B cell (primary cell): ENCODE measurements at regions not wholly inside any gene's neighbourhood (a gene's known extent, or its start where the extent isn't known, plus 50 kb on each side); places are given as distances from the start of the nearest gene placed in this dataset.

Source experiments
- ATAC-seq: fragments of 200-7000 bp; cut with Tn5 transposase; one replicate; pipeline ENCODE4 v1.10.0; 2021; ENCODE audit warnings: low read depth, mild to moderate bottlenecking, moderate number of reproducible peaks, moderate library complexity
- CTCF ChIA-PET: fragments of 350-600 bp; sonication (Branson Sonifier 250); formaldehyde crosslinking; loops from one replicate; lab custom pipeline; 2021; ENCODE audit warnings: antibody characterized with exemption, inconsistent platforms; lab: Charles Lee
- POLR2A ChIA-PET: fragments of 350-600 bp; sonication (Branson Sonifier 250); formaldehyde crosslinking; loops from one replicate; lab custom pipeline; 2021; ENCODE audit warnings: antibody characterized with exemption; lab: Charles Lee
- DNase-seq: peaks from one replicate; pipeline ENCODE4 v3.0.0; 2013
- H2AFZ ChIP-seq: 2 replicates; pipeline ENCODE4 v1.6.1; 2012; ENCODE audit warnings: mild to moderate bottlenecking, low read depth, low read length; ENCODE audit not compliant: insufficient read depth, poor library complexity, severe bottlenecking
- H3K27ac ChIP-seq, 2 donors: 1 replicate in 1 of 2; 2 replicates in 1 of 2; pipeline ENCODE4 v1.5.1; 2012 to 2013; ENCODE audit warnings: low read length in 2 of 2, mild to moderate bottlenecking in 2 of 2, moderate library complexity in 1 of 2
- H3K27me3 ChIP-seq, 4 experiments: fragments of 200-600 bp in 1 of 4; sonication (generic) in 1 of 4; replicated peaks in 1 of 4; 1 replicate in 2 of 4; 2 replicates in 2 of 4; pipeline versions ENCODE4 v1.6.1 to v1.7.0; 2013 to 2016; ENCODE audit warnings: low read length in 3 of 4, mild to moderate bottlenecking in 2 of 4, mixed read lengths in 1 of 4, moderate library complexity in 1 of 4; ENCODE audit not compliant: insufficient read depth in 4 of 4, control insufficient read depth in 3 of 4; ENCODE audit errors: control extremely low read depth in 1 of 4
- H3K36me3 ChIP-seq, 2 experiments: replicated peaks in 1 of 2; 1 replicate in 1 of 2; 2 replicates in 1 of 2; pipeline versions ENCODE4 v1.6.1 to v1.7.1; 2013; ENCODE audit warnings: low read length in 1 of 2; ENCODE audit not compliant: insufficient read depth in 2 of 2, control insufficient read depth in 1 of 2; ENCODE audit errors: control extremely low read depth in 1 of 2, extremely low read depth in 1 of 2
- H3K4me1 ChIP-seq, 2 donors: fragments of 200-600 bp in 1 of 2; sonication (generic) in 1 of 2; 1 replicate in 1 of 2; 2 replicates in 1 of 2; pipeline versions ENCODE4 v1.5.1 to v1.6.1; 2013 to 2017; ENCODE audit warnings: low read length in 2 of 2; ENCODE audit not compliant: control insufficient read depth in 2 of 2, insufficient read depth in 2 of 2
- H3K4me2 ChIP-seq: replicated peaks from 2 replicates; pipeline ENCODE3; 2012; ENCODE audit warnings: mild to moderate bottlenecking, low read depth, low read length; ENCODE audit not compliant: poor library complexity, severe bottlenecking
- H3K4me3 ChIP-seq, 5 experiments: fragments of 200-600 bp in 1 of 5; sonication (generic) in 1 of 5; 1 replicate in 3 of 5; 2 replicates in 2 of 5; pipeline versions ENCODE4 v1.5.1 to v1.7.0; 2011 to 2016; ENCODE audit warnings: low read length in 4 of 5, mild to moderate bottlenecking in 4 of 5, low read depth in 2 of 5, control low read depth in 1 of 5, moderate library complexity in 1 of 5; ENCODE audit not compliant: insufficient read depth in 1 of 5; ENCODE audit errors: control extremely low read depth in 1 of 5, extremely low read depth in 1 of 5
- H3K79me2 ChIP-seq: fragments of 200-600 bp; sonication (generic); one replicate; pipeline ENCODE4 v1.6.0; 2016; ENCODE audit warnings: low read length; ENCODE audit not compliant: control insufficient read depth, insufficient read depth
- H3K9ac ChIP-seq: fragments of 200-600 bp; sonication (generic); 2 replicates; pipeline ENCODE4 v1.6.1; 2017; ENCODE audit warnings: mild to moderate bottlenecking, low read length, moderate library complexity
- H3K9me3 ChIP-seq, 3 donors: one replicate each; pipeline versions ENCODE4 v1.6.1 to v1.7.1; 2013; ENCODE audit warnings: low read length in 2 of 3; ENCODE audit not compliant: control insufficient read depth in 2 of 3, insufficient read depth in 1 of 3; ENCODE audit errors: control extremely low read depth in 1 of 3
- H4K20me1 ChIP-seq: 2 replicates; pipeline ENCODE4 v1.6.0; 2012; ENCODE audit warnings: mild to moderate bottlenecking, low read length; ENCODE audit not compliant: insufficient read depth, control insufficient read depth, poor library complexity, severe bottlenecking
- H3K27ac Mint-ChIP-seq: one replicate; pipeline ENCODE4 v1.8.0; 2021; ENCODE audit warnings: mixed read lengths
- H3K27me3 Mint-ChIP-seq: one replicate; pipeline ENCODE4 v1.8.0; 2021; ENCODE audit warnings: mixed read lengths
- H3K4me1 Mint-ChIP-seq: one replicate; pipeline ENCODE4 v1.8.0; 2021; ENCODE audit warnings: mixed read lengths
- H3K4me3 Mint-ChIP-seq: one replicate; pipeline ENCODE4 v1.8.0; 2021; ENCODE audit warnings: mixed read lengths
- H3K9me3 Mint-ChIP-seq: one replicate; pipeline ENCODE4 v1.8.0; 2022; ENCODE audit warnings: mixed read lengths; ENCODE audit not compliant: insufficient read depth
- EZH2 ChIP-seq: IDR thresholded peaks from 2 replicates; pipeline ENCODE4 v1.6.1; 2012; ENCODE audit warnings: borderline replicate concordance, low read depth, mild to moderate bottlenecking, moderate library complexity, low read length; ENCODE audit not compliant: insufficient read depth, poor library complexity, severe bottlenecking
- WGBS: methylation state at CpG from one replicate; pipeline ENCODE4 v1.1.5; 2013; ENCODE audit warnings: missing lambda C conversion rate; ENCODE audit not compliant: insufficient coverage; 5-methylcytosine and 5-hydroxymethylcytosine counted together
- intact Hi-C: fragments of 100-400 bp; cut with micrococcal nuclease; formaldehyde crosslinking; loops from one replicate; pipeline ENCODE4 v1.10.0; 2022
- TF ChIP-seq, protein P1 (sequence below): fragments of 200-600 bp; IDR thresholded peaks from one replicate; pipeline ENCODE4 v1.8.0; 2022; ENCODE audit warnings: antibody characterized with exemption, mild to moderate bottlenecking

DNA sequence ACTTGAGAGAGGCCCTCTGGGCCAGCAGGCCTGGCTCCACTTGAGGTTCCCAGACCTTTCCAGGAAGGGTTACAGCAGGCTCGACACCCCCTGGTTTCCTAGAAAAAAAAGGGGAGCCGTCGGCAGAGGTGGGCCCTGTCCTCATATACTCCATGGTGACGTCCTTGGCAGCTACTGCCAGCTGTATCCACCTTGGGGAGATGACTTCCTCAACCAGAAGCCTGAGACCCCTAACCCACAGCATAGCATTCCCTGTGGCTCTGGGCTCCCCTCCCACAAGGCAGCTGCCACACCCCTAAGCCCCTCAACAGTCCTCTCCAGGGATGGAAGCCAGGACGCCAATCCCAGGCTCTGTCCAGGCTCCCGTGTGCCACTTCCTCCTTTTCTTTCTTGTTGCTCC lies 294.8 kb downstream of the CDC5L start:
- 74% methylated on average over 6 of the region's 6 CpGs for WGBS
- CTCF ChIA-PET = no interaction called here
- peaks cover 13% of the 10 kb centered on the region for H3K27me3 Mint-ChIP-seq

DNA sequence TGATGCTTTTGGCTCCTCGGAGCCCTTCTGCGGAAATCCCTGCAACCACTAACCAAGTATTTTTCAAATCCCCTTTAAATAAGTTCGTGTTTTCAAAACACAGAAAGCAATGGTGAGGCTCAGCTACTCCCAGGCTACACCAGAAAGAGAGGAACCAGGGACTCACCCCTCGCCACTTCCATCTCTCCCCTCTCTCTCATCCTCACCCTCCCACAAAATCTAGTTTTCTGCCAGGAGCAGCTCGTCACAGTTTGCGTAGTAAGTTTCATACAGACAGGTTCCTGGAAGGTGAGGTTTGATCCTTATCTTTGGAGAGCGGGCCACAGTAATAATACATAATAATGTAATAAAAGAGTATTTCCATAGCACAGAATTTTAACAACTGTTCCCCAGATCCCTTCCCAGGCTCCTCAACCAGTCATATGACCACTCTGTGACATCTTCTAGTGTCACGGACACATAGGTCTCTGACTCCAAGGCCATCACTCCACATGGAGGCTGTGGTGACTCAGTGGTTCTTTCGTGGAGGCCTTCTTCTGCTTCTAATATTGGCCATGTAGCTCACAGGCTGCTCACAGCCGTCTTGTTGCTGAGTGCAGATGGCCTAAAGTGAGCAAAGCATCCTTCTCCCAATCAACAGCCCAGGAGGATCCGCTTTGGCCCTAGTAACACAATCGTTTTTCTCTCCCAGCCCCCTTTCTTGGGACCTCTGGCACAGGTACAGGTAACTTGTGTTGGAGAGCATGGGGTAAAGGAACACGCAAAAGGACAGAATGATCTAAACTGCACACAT lies 295.7 kb downstream of the CDC5L start:
- no peak overlapping the region for H3K4me2 ChIP-seq
- peaks cover 0 to 5% (median 0%) of the 10 kb centered on the region in 3 donors for H3K9me3 ChIP-seq
- Mint-ChIP-seq H3K9me3 (peaks cover 2% of the 10 kb centered on the region), H3K4me1 (no peaks in the 10 kb centered on the region), H3K27me3 (peaks cover 16% of the 10 kb centered on the region), H3K27ac (no peak overlapping the region), H3K4me3 (no peak overlapping the region)
- no peak overlapping the region for H3K4me3 ChIP-seq
- H3K27ac ChIP-seq = no peak overlapping the region
- ChIA-PET CTCF (no interaction called here), POLR2A (no interaction called here)
- TF ChIP-seq, protein P1, sequence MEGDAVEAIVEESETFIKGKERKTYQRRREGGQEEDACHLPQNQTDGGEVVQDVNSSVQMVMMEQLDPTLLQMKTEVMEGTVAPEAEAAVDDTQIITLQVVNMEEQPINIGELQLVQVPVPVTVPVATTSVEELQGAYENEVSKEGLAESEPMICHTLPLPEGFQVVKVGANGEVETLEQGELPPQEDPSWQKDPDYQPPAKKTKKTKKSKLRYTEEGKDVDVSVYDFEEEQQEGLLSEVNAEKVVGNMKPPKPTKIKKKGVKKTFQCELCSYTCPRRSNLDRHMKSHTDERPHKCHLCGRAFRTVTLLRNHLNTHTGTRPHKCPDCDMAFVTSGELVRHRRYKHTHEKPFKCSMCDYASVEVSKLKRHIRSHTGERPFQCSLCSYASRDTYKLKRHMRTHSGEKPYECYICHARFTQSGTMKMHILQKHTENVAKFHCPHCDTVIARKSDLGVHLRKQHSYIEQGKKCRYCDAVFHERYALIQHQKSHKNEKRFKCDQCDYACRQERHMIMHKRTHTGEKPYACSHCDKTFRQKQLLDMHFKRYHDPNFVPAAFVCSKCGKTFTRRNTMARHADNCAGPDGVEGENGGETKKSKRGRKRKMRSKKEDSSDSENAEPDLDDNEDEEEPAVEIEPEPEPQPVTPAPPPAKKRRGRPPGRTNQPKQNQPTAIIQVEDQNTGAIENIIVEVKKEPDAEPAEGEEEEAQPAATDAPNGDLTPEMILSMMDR = no peak
- no peak for TF ChIP-seq EZH2
- no peaks in the 10 kb centered on the region for H3K4me1 ChIP-seq
- DNase-seq (no peak), ATAC-seq (no peak)
- no peak overlapping the region for H2AFZ ChIP-seq
- H3K79me2 ChIP-seq = no peaks in the 10 kb centered on the region
- no peaks in the 10 kb centered on the region for H3K27me3 ChIP-seq
- intact Hi-C loops = no loop called here
- no peaks in the 10 kb centered on the region for H3K36me3 ChIP-seq
- H4K20me1 ChIP-seq = no peaks in the 10 kb centered on the region
- H3K9ac ChIP-seq = no peak overlapping the region
- 92% methylated on average over 5 of the region's 13 CpGs for WGBS

More for the DNA sequence above, 294.8 kb downstream of the CDC5L start:
- H3K4me3 ChIP-seq = no peak overlapping the region
- H4K20me1 ChIP-seq = no peaks in the 10 kb centered on the region
- no peak overlapping the region for H3K4me2 ChIP-seq
- H3K27ac ChIP-seq = no peak overlapping the region
- H3K9ac ChIP-seq = no peak overlapping the region
- Mint-ChIP-seq H3K4me1 (no peaks in the 10 kb centered on the region), H3K9me3 (no peaks in the 10 kb centered on the region), H3K27ac (no peak overlapping the region), H3K4me3 (no peak overlapping the region)
- TF ChIP-seq, protein P1 = no peak
- TF ChIP-seq EZH2 = no peak
- H2AFZ ChIP-seq = no peak overlapping the region
- intact Hi-C loops = no loop called here
- ATAC-seq = no peak
- no peaks in the 10 kb centered on the region for H3K4me1 ChIP-seq
- H3K36me3 ChIP-seq = no peaks in the 10 kb centered on the region
- H3K79me2 ChIP-seq = no peaks in the 10 kb centered on the region
- H3K27me3 ChIP-seq = no peaks in the 10 kb centered on the region
- peaks cover 0 to 5% (median 0%) of the 10 kb centered on the region in 3 donors for H3K9me3 ChIP-seq
- no peak for DNase-seq
- POLR2A ChIA-PET = no interaction called here
